ENCODE measurements at regions not wholly inside any gene's neighbourhood (a gene's known extent, or its start where the extent isn't known, plus 50 kb on each side); places are given as distances from the start of the nearest gene placed in this dataset.
"Not testable (repeated sequence)": the region's sequence is repeated elsewhere in the genome, so short reads cannot be mapped to it uniquely, and the experiment has no call there.

DNA sequence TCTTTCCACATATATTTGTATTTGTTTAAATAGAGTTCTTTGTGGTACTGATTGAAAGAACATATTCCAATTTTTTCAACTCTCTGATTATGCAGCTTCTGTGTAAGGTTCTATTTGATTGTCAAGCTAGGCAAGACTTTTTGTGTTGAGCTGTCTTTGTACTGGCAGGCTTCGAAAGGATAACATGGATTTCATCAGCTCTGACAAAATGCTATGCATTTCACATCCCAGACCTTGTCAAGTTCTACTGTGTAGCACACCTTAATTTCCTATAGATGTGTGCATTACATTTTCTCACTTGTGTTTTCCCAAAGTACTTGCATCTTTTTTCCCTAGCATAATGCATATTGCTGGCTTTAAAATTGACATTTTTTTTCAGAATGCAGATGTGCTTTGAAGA is 555.0 kb upstream of the GYPC start:
- H3K4me3 ChIP-seq (ENCODE audit: low read depth, low read length): no peak overlapping the region
- TF ChIP-seq, protein P1, sequence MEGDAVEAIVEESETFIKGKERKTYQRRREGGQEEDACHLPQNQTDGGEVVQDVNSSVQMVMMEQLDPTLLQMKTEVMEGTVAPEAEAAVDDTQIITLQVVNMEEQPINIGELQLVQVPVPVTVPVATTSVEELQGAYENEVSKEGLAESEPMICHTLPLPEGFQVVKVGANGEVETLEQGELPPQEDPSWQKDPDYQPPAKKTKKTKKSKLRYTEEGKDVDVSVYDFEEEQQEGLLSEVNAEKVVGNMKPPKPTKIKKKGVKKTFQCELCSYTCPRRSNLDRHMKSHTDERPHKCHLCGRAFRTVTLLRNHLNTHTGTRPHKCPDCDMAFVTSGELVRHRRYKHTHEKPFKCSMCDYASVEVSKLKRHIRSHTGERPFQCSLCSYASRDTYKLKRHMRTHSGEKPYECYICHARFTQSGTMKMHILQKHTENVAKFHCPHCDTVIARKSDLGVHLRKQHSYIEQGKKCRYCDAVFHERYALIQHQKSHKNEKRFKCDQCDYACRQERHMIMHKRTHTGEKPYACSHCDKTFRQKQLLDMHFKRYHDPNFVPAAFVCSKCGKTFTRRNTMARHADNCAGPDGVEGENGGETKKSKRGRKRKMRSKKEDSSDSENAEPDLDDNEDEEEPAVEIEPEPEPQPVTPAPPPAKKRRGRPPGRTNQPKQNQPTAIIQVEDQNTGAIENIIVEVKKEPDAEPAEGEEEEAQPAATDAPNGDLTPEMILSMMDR (IDR thresholded peaks at IDR 0.05; ENCODE audit: insufficient read depth, low read depth, low read length, missing control alignments): no peak
- DNase-seq (ENCODE audit: low read depth): no peak

DNA sequence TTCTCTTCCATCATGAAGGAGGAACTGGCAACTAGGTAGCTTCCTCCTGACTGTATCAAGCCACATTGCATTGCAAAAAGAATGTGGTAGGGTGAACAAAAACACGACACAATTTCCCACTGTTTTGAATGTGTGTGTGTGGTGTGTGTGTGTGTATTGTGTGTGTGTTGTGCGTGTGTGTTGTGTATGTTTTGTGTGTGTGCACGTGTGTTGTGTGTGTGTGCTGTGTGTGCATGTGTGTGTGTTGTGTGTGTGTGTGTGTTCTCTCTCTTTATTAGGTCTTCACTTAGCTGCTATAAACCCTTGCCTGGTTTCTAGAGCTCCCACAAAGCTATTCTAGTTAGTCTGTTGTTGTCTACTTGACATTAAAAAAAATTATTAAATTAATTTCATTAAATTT is 550.0 kb upstream of the GYPC start:
- TF ChIP-seq, protein P1 (IDR thresholded peaks at IDR 0.05; ENCODE audit: insufficient read depth, low read depth, low read length, missing control alignments): no peak
- no peak overlapping the region for H3K4me3 ChIP-seq (ENCODE audit: low read depth, low read length)
- no peak for DNase-seq (ENCODE audit: low read depth)

DNA sequence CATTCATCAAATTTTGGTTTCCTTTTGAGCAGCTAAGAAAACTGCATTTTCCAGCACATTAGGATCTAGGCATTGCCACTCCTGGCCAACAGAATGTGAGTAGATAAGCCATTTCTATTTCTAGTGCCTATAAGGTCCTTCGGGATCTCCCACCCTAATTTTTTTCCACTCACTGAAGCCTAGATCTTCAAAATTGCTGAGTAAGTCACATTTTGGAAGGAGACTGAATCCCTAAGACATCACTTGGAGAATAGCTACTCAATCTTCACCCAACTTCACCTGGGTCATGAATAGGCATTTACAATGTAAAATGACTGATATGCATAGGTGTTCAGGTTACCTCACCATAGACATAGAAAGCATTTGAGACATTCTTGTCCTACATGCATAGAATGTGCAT is 548.1 kb upstream of the GYPC start:
- TF ChIP-seq, protein P1 (IDR thresholded peaks at IDR 0.05; ENCODE audit: insufficient read depth, low read depth, low read length, missing control alignments): no peak
- no peak for DNase-seq (ENCODE audit: low read depth)
- no peak overlapping the region for H3K4me3 ChIP-seq (ENCODE audit: low read depth, low read length)

DNA sequence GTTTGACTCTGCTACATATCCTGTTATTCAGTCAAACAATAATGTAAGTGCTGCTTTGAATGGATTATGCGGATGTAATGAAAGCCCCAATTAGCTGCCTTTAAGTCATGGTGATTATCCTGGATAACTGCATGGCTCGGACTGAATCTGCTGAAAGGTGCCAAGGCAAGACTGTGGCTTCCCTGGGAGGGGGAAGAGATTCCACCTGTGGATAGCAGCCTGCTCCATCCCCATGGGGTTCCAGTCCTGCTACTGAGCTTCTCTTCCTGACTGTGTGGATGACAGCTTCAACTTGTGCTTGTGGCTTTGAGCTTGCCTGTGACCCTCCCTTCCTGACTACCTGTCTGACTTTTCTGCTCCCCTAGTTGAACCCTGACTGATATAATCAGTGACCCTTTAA is 540.0 kb upstream of the GYPC start:
- H3K4me3 ChIP-seq (ENCODE audit: low read depth, low read length): no peak overlapping the region
- no peak for DNase-seq (ENCODE audit: low read depth)
- TF ChIP-seq, protein P1 (IDR thresholded peaks at IDR 0.05; ENCODE audit: insufficient read depth, low read depth, low read length, missing control alignments): no peak

DNA sequence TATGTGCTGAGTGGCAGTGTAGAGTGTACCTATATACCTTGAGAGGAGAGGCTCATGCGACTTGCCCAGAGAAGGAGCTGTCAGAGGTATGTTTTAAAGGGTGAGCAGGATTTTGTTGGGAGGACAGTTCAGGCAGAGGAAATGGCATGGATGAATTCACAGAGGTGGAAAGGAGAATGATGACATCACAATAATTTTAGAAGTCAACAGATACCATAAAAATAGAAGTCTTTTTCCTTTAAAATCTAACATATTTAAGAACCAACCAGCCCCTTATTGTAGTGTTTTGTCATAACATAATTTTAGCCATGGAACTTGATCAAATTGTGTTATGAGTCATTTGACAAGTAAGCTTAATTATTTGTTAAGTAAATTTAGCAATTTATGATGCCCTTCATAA is 538.1 kb upstream of the GYPC start:
- TF ChIP-seq, protein P1 (IDR thresholded peaks at IDR 0.05; ENCODE audit: insufficient read depth, low read depth, low read length, missing control alignments): no peak
- no peak for DNase-seq (ENCODE audit: low read depth)
- H3K4me3 ChIP-seq (ENCODE audit: low read depth, low read length): no peak overlapping the region

DNA sequence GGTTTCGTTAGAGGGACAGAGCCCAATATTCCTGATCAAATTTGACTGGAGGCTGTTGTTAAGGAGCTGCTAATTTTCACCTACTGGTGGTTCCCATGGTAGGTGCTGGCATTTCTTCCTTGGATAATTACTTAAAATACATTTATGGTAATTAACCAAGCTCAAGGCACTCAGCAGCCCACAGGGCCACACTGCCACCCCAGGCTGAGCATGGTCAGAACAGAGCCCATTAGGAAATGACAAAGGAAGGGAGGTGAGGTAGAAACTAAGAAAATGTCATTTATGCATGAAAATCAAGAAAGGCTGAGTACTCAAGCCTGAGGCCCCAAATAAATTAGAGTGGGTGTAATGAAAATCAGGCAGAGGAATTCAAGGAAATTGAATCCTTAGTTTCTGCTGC is 510.2 kb upstream of the GYPC start:
- TF ChIP-seq, protein P1 (IDR thresholded peaks at IDR 0.05; ENCODE audit: insufficient read depth, low read depth, low read length, missing control alignments): no peak
- no peak for DNase-seq (ENCODE audit: low read depth)
- H3K4me3 ChIP-seq (ENCODE audit: low read depth, low read length): no peak overlapping the region

DNA sequence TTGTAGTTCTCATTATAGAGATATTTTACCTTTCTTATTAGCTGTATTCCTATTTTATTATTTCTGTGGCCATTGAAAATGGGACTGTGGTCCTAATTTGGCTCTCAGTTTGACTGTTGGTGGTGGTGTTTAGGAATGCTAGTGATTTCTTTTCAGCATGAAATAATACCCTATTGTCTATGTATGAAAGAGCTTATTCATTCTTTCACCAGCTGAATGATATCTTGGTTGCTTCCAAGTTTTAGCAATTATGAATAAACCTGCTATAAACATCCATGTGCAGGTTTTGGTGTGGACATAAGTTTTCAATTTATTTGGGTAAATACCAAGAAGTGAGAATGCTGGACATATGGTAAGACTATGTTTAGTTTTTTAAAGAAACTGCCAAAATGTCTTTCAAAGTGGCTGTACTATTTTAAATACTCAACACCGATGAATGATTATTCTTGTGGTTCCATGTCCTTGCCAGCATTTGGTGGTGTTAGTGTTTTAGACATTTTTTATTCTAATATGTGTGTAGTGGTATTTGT is 501.6 kb upstream of the GYPC start:
- TF ChIP-seq, protein P1 (IDR thresholded peaks at IDR 0.05; ENCODE audit: insufficient read depth, low read depth, low read length, missing control alignments): no peak
- H3K4me3 ChIP-seq (ENCODE audit: low read depth, low read length): no peak overlapping the region
- DNase-seq (ENCODE audit: low read depth): no peak

DNA sequence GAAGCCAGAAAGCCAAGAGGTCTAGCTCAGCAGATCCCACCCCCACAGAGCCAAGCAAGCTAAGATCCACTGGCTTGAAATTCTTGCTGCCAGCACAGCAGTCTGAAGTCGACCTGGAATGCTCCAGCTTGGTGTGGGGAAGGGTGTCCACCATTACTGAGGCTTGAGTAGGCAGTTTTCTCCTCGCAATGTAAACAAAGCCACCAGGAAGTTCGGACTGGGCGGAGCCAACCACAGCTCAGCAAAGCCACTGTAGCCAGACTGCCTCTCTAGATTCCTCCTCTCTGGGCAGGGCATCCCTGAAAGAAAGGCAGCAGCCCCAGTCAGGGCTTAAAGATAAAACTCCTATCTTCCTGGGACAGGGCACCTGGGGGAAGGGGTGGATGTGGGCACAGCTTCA is 495.0 kb upstream of the GYPC start:
- not testable (repeated sequence) for H3K4me3 ChIP-seq (ENCODE audit: low read depth, low read length); DNase-seq (ENCODE audit: low read depth)

Data from GM12865 (cell line).